GM13977 (cell line): ENCODE measurements at regions not wholly inside any gene's neighbourhood (a gene's known extent, or its start where the extent isn't known, plus 50 kb on each side); places are given as distances from the start of the nearest gene placed in this dataset.

Experiments used
- DNase-seq: peaks from one replicate; pipeline ENCODE4 v3.0.0; 2012; ENCODE audit warnings: low spot score
- CTCF ChIP-seq: IDR thresholded peaks from 2 replicates; pipeline ENCODE4 v1.5.1; 2012; ENCODE audit warnings: mild to moderate bottlenecking, control low read depth; ENCODE audit not compliant: insufficient read depth; ENCODE audit errors: extremely low read depth, missing control alignments
- in situ Hi-C: fragments of 300-500 bp; cut with MboI; formaldehyde crosslinking; loops from one replicate; pipeline ENCODE4 v1.12.0; 2022; ENCODE audit warnings: low sequenced_read_pairs, low pct_unique_long_range_greater_than_20kb, mixed read lengths, inconsistent platforms; ENCODE audit not compliant: unreplicated experiment

GRCh38 chr4:180741703-180742102 is 1501.5 kb upstream of the TENM3 start:
- no peak for DNase-seq
- no peak for TF ChIP-seq CTCF
- in situ Hi-C loops, result no loop called here

- DNase-seq, result no peak
- in situ Hi-C loops, result no loop called here
- no peak for TF ChIP-seq CTCF
Observed at GRCh38 chr4:180745019-180745418, 1498.2 kb upstream of the TENM3 start.

- DNase-seq, result no peak
- TF ChIP-seq CTCF, result no peak
- in situ Hi-C loops, result no loop called here
Observed at GRCh38 chr4:180751009-180751408, 1492.2 kb upstream of the TENM3 start.

GRCh38 chr4:180757927-180758326 is 1485.3 kb upstream of the TENM3 start:
- in situ Hi-C loops, result no loop called here
- DNase-seq, result no peak
- TF ChIP-seq CTCF, result no peak

GRCh38 chr4:180766045-180766444 is 1477.2 kb upstream of the TENM3 start:
- no peak for DNase-seq
- in situ Hi-C loops, result no loop called here

GRCh38 chr4:180766944-180767729 is 1476.1 kb upstream of the TENM3 start:
- TF ChIP-seq CTCF, result no peak
- in situ Hi-C loops, result no loop called here
- no peak for DNase-seq

More at GRCh38 chr4:180766045-180766444, 1477.2 kb upstream of the TENM3 start:
- no peak for TF ChIP-seq CTCF
